ENCODE measurements at regions not wholly inside any gene's neighbourhood (a gene's known extent, or its start where the extent isn't known, plus 50 kb on each side); places are given as distances from the start of the nearest gene placed in this dataset.
A peak's percentile ranks its signal among the peaks of the same experiment; 100 is the strongest.

GRCh38 chr4:1476140-1476513 is 69.9 kb upstream of the NKX1-1 start:
- H3K4me1 ChIP-seq, result peaks cover 0 to 11% (median 8%) of the 10 kb centered on the region in 4 donors
- 96 to 98% methylated on average over 2 of the region's 2 CpGs for WGBS, 2 donors
- H3K27me3 ChIP-seq, result peaks cover 14 to 28% (median 27%) of the 10 kb centered on the region in 3 donors
- intact Hi-C loops (cut with DNase I), result no loop called here
- no peaks in the 10 kb centered on the region for H3K36me3 ChIP-seq
- no peak overlapping the region for H3K27ac ChIP-seq
- TF ChIP-seq POLR2A (IDR thresholded peaks at IDR 0.05) (no peak), EP300 (IDR thresholded peaks at IDR 0.05) (no peak), CTCF (IDR thresholded peaks at IDR 0.05) (no peak), POLR2AphosphoS5 (IDR thresholded peaks at IDR 0.05) (no peak)
- H3K9me3 ChIP-seq, result peaks cover 4 to 12% (median 8%) of the 10 kb centered on the region in 4 donors
- H3K4me3 ChIP-seq, result no peak overlapping the region
- DNase-seq, result no peak

GRCh38 chr4:1475277-1476139 is 69.3 kb upstream of the NKX1-1 start:
- no peak for DNase-seq
- intact Hi-C loops (cut with DNase I), result no loop called here
- TF ChIP-seq POLR2A (IDR thresholded peaks at IDR 0.05), result no peak
- TF ChIP-seq EP300 (IDR thresholded peaks at IDR 0.05), result no peak
- TF ChIP-seq POLR2AphosphoS5 (IDR thresholded peaks at IDR 0.05), result no peak
- no peak for TF ChIP-seq CTCF (IDR thresholded peaks at IDR 0.05)
- Histone ChIP-seq H3K27me3 (peaks cover 16 to 34% (median 33%) of the 10 kb centered on the region in 3 donors), H3K36me3 (no peaks in the 10 kb centered on the region), H3K27ac (no peak overlapping the region), H3K4me3 (no peak overlapping the region), H3K9me3 (peaks cover 4 to 7% (median 6%) of the 10 kb centered on the region in 4 donors), H3K4me1 (peaks cover 0 to 11% (median 8%) of the 10 kb centered on the region in 4 donors)
- 79 to 84% methylated on average over 1 of the region's 1 CpG for WGBS, 2 donors

- H3K9me3 ChIP-seq, result no peaks in the 10 kb centered on the region
- H3K27ac ChIP-seq, result no peak overlapping the region
- no peaks in the 10 kb centered on the region for H3K36me3 ChIP-seq
- peaks cover 0 to 11% (median 8%) of the 10 kb centered on the region in 4 donors for H3K4me1 ChIP-seq
- no peak for DNase-seq
- H3K4me3 ChIP-seq, result no peak overlapping the region
- WGBS, 2 donors, result 73 to 80% methylated on average over 14 of the region's 14 CpGs
- TF ChIP-seq POLR2AphosphoS5 (IDR thresholded peaks at IDR 0.05), result no peak
- no peak for TF ChIP-seq CTCF (IDR thresholded peaks at IDR 0.05)
- TF ChIP-seq POLR2A (IDR thresholded peaks at IDR 0.05), result no peak
- no peak for TF ChIP-seq EP300 (IDR thresholded peaks at IDR 0.05)
- H3K27me3 ChIP-seq, result peaks cover 16 to 43% (median 42%) of the 10 kb centered on the region in 3 donors
- intact Hi-C loops (cut with DNase I), result no loop called here
Observed at GRCh38 chr4:1474126-1475090, 68.2 kb upstream of the NKX1-1 start.

- peak; percentile 50 for DNase-seq
- Histone ChIP-seq H3K27ac (no peak overlapping the region), H3K36me3 (no peaks in the 10 kb centered on the region), H3K9me3 (no peaks in the 10 kb centered on the region), H3K27me3 (peaks cover 16 to 46% (median 46%) of the 10 kb centered on the region in 3 donors), H3K4me3 (no peak overlapping the region), H3K4me1 (peaks cover 0 to 11% (median 8%) of the 10 kb centered on the region in 4 donors)
- TF ChIP-seq POLR2AphosphoS5 (IDR thresholded peaks at IDR 0.05), result no peak
- TF ChIP-seq CTCF (IDR thresholded peaks at IDR 0.05), result no peak
- 81 to 86% methylated on average over 8 of the region's 8 CpGs for WGBS, 2 donors
- intact Hi-C loops (cut with DNase I), result no loop called here
Observed at GRCh38 chr4:1473718-1474117, 67.5 kb upstream of the NKX1-1 start.
